GM18505 (cell line): ENCODE measurements at regions not wholly inside any gene's neighbourhood (a gene's known extent, or its start where the extent isn't known, plus 50 kb on each side); places are given as distances from the start of the nearest gene placed in this dataset.
"Not testable (repeated sequence)": the region's sequence is repeated elsewhere in the genome, so short reads cannot be mapped to it uniquely, and the experiment has no call there.

Source experiments
- ATAC-seq: cut with Tn5 transposase; IDR thresholded peaks from one replicate; pipeline ENCODE4 v1.9.1; 2021; ENCODE audit not compliant: unreplicated experiment
- POLR2A ChIP-seq: IDR thresholded peaks from 4 replicates; pipeline ENCODE4 v1.6.1; 2011; ENCODE audit warnings: borderline replicate concordance; ENCODE audit not compliant: insufficient read depth, insufficient read length; ENCODE audit errors: extremely low read depth

GRCh38 chr12:19999805-20000138, 368.6 kb upstream of the PDE3A start:
- ATAC-seq: no peak
- no peak for TF ChIP-seq POLR2A

GRCh38 chr12:20000229-20000849, 368.0 kb upstream of the PDE3A start:
- no peak for ATAC-seq
- no peak for TF ChIP-seq POLR2A

GRCh38 chr12:20003252-20003651, 365.1 kb upstream of the PDE3A start:
- TF ChIP-seq POLR2A: no peak
- ATAC-seq: no peak

GRCh38 chr12:20004952-20005351, 363.4 kb upstream of the PDE3A start:
- no peak for ATAC-seq
- no peak for TF ChIP-seq POLR2A

- ATAC-seq: no peak
- TF ChIP-seq POLR2A: no peak
Measured at GRCh38 chr12:20006871-20007730, 361.2 kb upstream of the PDE3A start.

- ATAC-seq: not testable (repeated sequence)
Measured at GRCh38 chr12:20009965-20010364, 358.4 kb upstream of the PDE3A start.

GRCh38 chr12:20011200-20011599, 357.1 kb upstream of the PDE3A start:
- no peak for TF ChIP-seq POLR2A
- ATAC-seq: no peak

- no peak for TF ChIP-seq POLR2A
- no peak for ATAC-seq
Measured at GRCh38 chr12:20017802-20018201, 350.5 kb upstream of the PDE3A start.

GRCh38 chr12:20018406-20018805, 349.9 kb upstream of the PDE3A start:
- no peak for TF ChIP-seq POLR2A
- no peak for ATAC-seq

- ATAC-seq: no peak
Measured at GRCh38 chr12:20024194-20024593, 344.1 kb upstream of the PDE3A start.

GRCh38 chr12:20028033-20028432, 340.3 kb upstream of the PDE3A start:
- ATAC-seq: no peak
- TF ChIP-seq POLR2A: no peak

More at GRCh38 chr12:20024194-20024593, 344.1 kb upstream of the PDE3A start:
- no peak for TF ChIP-seq POLR2A

- ATAC-seq: no peak
- TF ChIP-seq POLR2A: no peak
Measured at GRCh38 chr12:20030826-20031225, 337.5 kb upstream of the PDE3A start.

GRCh38 chr12:20039562-20039961, 328.8 kb upstream of the PDE3A start:
- no peak for ATAC-seq
- TF ChIP-seq POLR2A: no peak

- no peak for ATAC-seq
- TF ChIP-seq POLR2A: no peak
Measured at GRCh38 chr12:20040184-20040583, 328.2 kb upstream of the PDE3A start.
